ENCODE measurements at regions not wholly inside any gene's neighbourhood (a gene's known extent, or its start where the extent isn't known, plus 50 kb on each side); places are given as distances from the start of the nearest gene placed in this dataset.

DNA sequence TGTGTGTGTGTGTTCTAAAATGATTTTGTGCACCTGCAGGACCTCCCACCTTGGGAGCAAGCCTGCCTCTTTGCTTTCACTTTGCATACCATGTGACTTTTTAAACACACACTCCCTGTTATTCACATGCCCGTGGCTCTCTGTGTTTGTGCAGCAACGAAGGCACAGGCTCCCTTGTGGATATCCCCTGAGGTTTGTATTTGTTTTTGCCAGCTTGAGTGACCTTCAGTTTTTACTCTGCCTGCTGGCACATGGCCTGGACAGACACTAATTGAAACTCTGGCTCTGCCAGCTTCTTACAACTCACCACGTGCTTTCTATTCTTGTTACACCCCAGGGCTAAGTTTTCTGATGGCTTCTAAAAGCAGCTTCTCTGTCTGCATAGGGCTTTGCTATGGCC, 885.8 kb downstream of the SH3BGRL start:
- DNase-seq = no peak

- DNase-seq = no peak
These were observed 890.4 kb downstream of the SH3BGRL start for GRCh38 chrX:82092307-82092706.

GRCh38 chrX:82125103-82125502, 923.2 kb downstream of the SH3BGRL start:
- no peak for DNase-seq

- peak; percentile 52 for DNase-seq
These were observed 925.6 kb downstream of the SH3BGRL start for GRCh38 chrX:82127228-82128123.

- peak; percentile 61 for DNase-seq
These were observed 932.5 kb downstream of the SH3BGRL start for GRCh38 chrX:82134378-82134777.

DNA sequence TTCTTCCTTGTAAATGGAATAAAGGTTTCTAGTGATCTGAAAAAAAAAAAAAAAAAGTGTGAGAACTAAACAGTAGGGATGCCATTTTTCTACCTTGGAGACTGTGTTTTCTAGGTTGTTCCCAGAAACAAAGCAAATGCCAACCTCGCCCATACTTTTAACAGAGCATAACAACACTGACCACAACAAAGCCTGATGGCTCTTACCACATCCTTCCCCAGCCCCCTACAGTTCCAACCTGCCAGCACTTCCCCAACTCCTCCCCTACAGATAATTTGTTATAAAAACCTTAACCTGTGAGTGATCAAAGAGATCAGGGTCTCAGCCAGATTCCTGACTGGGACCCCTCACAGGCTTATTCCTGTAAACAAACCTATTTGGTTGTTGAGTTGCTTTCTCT, 940.0 kb downstream of the SH3BGRL start:
- peak; percentile 2 for DNase-seq

DNA sequence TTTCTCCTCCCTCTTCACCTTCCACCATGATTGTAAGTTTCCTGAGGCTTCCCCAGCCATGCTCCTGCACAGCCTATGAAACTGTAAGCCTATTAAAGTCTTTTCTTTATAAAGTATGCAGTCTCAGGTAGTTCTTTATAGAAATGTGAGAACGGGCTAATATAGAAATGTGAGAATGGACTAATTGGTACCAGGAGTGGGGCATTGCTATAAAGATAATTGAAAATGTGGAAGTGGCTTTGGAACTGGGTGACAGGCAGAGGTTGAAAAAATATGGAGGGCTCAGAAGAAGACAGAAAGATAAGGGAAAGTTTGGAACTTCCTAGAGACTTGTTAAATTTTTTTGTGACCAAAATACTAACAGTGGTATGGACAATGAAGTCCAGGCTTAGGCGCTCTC, 959.3 kb downstream of the SH3BGRL start:
- no peak for DNase-seq

DNA sequence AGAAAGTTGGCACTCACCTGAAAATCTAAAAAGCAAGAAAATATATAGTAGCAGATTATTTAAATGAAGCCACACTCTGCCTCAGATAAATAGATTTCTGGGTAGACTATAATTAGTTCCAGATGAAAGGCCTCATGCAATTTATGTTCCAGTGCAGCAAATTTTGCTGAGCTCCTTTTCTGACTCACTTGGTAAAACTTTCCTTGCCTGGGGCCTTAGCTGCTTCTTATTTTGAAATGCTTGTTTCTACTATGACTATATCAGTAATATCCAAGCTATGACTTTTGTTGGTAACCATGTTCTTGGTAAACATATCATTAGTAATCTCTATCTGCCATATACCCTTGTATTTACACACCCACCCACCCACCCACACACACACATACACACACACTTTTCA, 961.8 kb downstream of the SH3BGRL start:
- DNase-seq = no peak

- DNase-seq = no peak
These were observed 995.0 kb downstream of the SH3BGRL start for GRCh38 chrX:82196866-82197265.

GRCh38 chrX:82208975-82209374, 1007.1 kb downstream of the SH3BGRL start:
- no peak for DNase-seq

DNA sequence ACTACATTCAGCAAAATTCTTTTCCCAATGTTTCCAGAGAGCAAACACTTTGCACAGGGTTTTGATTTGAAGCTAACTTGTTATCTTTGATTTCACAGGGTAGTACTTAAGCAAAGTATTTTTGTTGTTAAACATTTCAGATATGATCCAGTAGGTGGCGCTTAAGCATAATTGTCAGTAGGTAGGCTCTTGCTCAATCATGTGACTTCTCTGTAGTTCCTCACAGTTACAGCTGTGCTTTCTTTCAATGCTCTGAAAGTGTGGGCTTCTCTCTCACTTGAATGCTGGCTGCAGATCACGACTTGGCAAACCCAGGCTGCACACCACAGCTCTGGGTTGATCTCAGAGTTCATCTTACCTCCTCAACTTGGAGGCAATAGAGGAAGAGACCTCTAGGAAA, 1016.5 kb downstream of the SH3BGRL start:
- DNase-seq = peak; percentile 59

DNA sequence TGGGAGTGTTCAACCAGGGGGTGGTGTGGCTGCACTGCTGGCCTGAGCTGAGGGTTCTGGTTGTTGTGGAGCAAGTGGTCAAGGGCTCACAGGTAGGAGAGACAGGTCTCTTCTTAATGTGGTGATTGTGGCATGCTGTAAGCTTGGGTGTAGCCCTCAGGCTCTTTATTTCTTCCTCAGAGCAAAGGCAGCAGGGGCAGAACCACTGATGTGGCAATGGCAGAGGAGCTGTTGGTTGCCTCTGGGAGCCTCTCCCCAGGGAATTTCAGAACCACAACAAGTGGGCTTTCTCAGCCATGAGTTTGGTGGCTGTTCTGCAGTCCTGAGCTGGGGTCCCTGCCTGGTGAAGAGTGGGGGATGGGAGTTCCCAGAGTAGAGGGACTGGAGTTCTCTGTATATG, 1017.2 kb downstream of the SH3BGRL start:
- DNase-seq = no peak

GRCh38 chrX:82224961-82225360, 1023.1 kb downstream of the SH3BGRL start:
- DNase-seq = no peak

GRCh38 chrX:82230013-82230412, 1028.1 kb downstream of the SH3BGRL start:
- no peak for DNase-seq

DNA sequence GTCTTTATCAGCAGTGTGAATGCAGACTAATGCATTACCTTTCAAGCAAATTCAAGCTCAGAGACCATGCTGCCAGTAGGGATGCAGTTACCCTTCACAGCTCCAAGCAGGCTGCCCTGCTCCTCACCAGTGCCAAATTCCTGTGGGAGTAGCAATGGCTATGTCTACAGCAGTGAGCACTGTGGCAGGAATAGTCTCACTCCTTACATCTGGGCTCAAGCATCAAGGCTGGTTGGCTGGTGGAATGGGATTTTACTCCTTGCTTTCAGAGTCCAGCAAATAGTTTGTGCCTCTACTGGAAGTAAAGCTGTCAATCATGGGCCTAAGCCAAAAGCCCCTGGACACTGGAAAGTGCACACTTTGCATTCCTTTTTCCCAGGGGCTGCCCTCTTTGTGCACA, 1030.8 kb downstream of the SH3BGRL start:
- no peak for DNase-seq

- DNase-seq = no peak
These were observed 1035.4 kb downstream of the SH3BGRL start for GRCh38 chrX:82237328-82237727.

Measured in MV-4-11 (cell line).